HCT116 (cell line): ENCODE measurements at regions not wholly inside any gene's neighbourhood (a gene's known extent, or its start where the extent isn't known, plus 50 kb on each side); places are given as distances from the start of the nearest gene placed in this dataset.

Experiments used
- CEBPB ChIP-seq: IDR thresholded peaks from 2 replicates; pipeline ENCODE4 v1.6.1; 2012; ENCODE audit warnings: low read depth
- CTCF ChIP-seq, 3 experiments: fragments of 200-600 bp in 1 of 3; sonication (generic) in 1 of 3; IDR thresholded peaks in 2 of 3; conservative IDR thresholded peaks in 1 of 3; 2 replicates each; pipeline ENCODE4 v1.5.1; 2012 to 2017; ENCODE audit warnings: low read depth in 2 of 3, low read length in 2 of 3, antibody characterized with exemption in 1 of 3, borderline replicate concordance in 1 of 3, control low read depth in 1 of 3, mild to moderate bottlenecking in 1 of 3, mixed read lengths in 1 of 3, mixed run types in 1 of 3, moderate library complexity in 1 of 3; ENCODE audit not compliant: insufficient read depth in 1 of 3
- EZH2phosphoT487 ChIP-seq: fragments of 200-600 bp; IDR thresholded peaks from 2 replicates; pipeline ENCODE4 v1.6.1; 2018; ENCODE audit warnings: antibody characterized with exemption, borderline replicate concordance
- FOSL1 ChIP-seq: IDR thresholded peaks from 2 replicates; pipeline ENCODE4 v1.6.1; 2012; ENCODE audit warnings: low read depth
- JUND ChIP-seq: IDR thresholded peaks from 2 replicates; pipeline ENCODE4 v1.6.1; 2012
- POLR2A ChIP-seq: IDR thresholded peaks from 2 replicates; pipeline ENCODE4 v1.7.0; 2011; ENCODE audit warnings: borderline replicate concordance; ENCODE audit not compliant: insufficient read depth, insufficient read length; ENCODE audit errors: extremely low read depth
- POLR2AphosphoS5 ChIP-seq: IDR thresholded peaks from 2 replicates; pipeline ENCODE4 v1.6.1; 2011; ENCODE audit warnings: mild to moderate bottlenecking, low read depth, low read length, moderate library complexity
- YY1 ChIP-seq: IDR thresholded peaks from 2 replicates; pipeline ENCODE4 v1.6.1; 2011; ENCODE audit warnings: low read length, low read depth, moderate library complexity, mild to moderate bottlenecking; ENCODE audit not compliant: insufficient replicate concordance; ENCODE audit errors: extremely low read depth
- ZNF274 ChIP-seq: fragments of 200-500 bp; sonication (Bioruptor generic); IDR thresholded peaks from 2 replicates; pipeline ENCODE4 v1.6.1; 2014; ENCODE audit warnings: mild to moderate bottlenecking, low read depth, low read length, inconsistent platforms
- TF ChIP-seq, protein P1 (sequence below): IDR thresholded peaks from 2 replicates; pipeline ENCODE4 v1.6.1; 2012; ENCODE audit warnings: low read depth

GRCh38 chr5:61907995-61908394 is 398.0 kb upstream of the KIF2A start:
- TF ChIP-seq ZNF274 (no peak), EZH2phosphoT487 (no peak), CEBPB (no peak), CTCF (IDR thresholded peaks at IDR 0.05 in 2 of 3, conservative IDR thresholded peaks at IDR 0.05 in 1 of 3; ENCODE audit: borderline replicate concordance in 1 of 3, insufficient read depth in 1 of 3, low read depth in 2 of 3, low read length in 2 of 3) (no peak), POLR2AphosphoS5 (no peak), YY1 (no peak), JUND (no peak), FOSL1 (no peak), POLR2A (no peak)
- TF ChIP-seq, protein P1, sequence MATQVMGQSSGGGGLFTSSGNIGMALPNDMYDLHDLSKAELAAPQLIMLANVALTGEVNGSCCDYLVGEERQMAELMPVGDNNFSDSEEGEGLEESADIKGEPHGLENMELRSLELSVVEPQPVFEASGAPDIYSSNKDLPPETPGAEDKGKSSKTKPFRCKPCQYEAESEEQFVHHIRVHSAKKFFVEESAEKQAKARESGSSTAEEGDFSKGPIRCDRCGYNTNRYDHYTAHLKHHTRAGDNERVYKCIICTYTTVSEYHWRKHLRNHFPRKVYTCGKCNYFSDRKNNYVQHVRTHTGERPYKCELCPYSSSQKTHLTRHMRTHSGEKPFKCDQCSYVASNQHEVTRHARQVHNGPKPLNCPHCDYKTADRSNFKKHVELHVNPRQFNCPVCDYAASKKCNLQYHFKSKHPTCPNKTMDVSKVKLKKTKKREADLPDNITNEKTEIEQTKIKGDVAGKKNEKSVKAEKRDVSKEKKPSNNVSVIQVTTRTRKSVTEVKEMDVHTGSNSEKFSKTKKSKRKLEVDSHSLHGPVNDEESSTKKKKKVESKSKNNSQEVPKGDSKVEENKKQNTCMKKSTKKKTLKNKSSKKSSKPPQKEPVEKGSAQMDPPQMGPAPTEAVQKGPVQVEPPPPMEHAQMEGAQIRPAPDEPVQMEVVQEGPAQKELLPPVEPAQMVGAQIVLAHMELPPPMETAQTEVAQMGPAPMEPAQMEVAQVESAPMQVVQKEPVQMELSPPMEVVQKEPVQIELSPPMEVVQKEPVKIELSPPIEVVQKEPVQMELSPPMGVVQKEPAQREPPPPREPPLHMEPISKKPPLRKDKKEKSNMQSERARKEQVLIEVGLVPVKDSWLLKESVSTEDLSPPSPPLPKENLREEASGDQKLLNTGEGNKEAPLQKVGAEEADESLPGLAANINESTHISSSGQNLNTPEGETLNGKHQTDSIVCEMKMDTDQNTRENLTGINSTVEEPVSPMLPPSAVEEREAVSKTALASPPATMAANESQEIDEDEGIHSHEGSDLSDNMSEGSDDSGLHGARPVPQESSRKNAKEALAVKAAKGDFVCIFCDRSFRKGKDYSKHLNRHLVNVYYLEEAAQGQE: no peak
